MM.1S (cell line): ENCODE measurements at regions not wholly inside any gene's neighbourhood (a gene's known extent, or its start where the extent isn't known, plus 50 kb on each side); places are given as distances from the start of the nearest gene placed in this dataset.

Experiments used
- EZH2 ChIP-seq: fragments of 300-600 bp; sonication (generic); optimal IDR thresholded peaks from 2 replicates; pipeline ENCODE3; 2017; ENCODE audit warnings: low read depth, mild to moderate bottlenecking, antibody characterized with exemption, low read length, mixed read lengths
- TF ChIP-seq, protein P1 (sequence below): fragments of 300-600 bp; sonication (generic); IDR thresholded peaks from 2 replicates; pipeline ENCODE4 v1.5.1; 2016; ENCODE audit warnings: antibody characterized with exemption, low read length, mixed read lengths

DNA sequence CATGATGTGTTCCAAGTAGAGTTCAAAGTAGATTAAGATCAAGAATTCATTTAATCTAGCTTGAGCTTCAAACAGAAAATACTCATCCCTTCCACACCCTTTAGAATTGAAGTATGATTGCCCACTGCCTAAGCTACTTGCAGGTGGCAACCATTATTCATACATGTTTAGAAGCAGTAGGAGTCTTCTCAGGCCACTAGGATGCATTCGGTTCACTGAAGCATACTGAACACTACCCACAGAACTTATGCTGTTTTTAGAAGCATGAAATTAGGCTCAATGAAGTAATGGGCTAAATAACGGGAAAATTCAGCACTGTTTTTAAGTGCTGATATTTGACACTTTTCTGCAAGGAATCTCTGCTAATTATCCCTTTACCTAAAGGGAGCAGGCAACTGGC, 263.4 kb downstream of the DEPDC1B start:
- TF ChIP-seq, protein P1, sequence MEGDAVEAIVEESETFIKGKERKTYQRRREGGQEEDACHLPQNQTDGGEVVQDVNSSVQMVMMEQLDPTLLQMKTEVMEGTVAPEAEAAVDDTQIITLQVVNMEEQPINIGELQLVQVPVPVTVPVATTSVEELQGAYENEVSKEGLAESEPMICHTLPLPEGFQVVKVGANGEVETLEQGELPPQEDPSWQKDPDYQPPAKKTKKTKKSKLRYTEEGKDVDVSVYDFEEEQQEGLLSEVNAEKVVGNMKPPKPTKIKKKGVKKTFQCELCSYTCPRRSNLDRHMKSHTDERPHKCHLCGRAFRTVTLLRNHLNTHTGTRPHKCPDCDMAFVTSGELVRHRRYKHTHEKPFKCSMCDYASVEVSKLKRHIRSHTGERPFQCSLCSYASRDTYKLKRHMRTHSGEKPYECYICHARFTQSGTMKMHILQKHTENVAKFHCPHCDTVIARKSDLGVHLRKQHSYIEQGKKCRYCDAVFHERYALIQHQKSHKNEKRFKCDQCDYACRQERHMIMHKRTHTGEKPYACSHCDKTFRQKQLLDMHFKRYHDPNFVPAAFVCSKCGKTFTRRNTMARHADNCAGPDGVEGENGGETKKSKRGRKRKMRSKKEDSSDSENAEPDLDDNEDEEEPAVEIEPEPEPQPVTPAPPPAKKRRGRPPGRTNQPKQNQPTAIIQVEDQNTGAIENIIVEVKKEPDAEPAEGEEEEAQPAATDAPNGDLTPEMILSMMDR = no peak
- TF ChIP-seq EZH2 = no peak
